OCI-M2 (cell line): ENCODE measurements at regions not wholly inside any gene's neighbourhood (a gene's known extent, or its start where the extent isn't known, plus 50 kb on each side); places are given as distances from the start of the nearest gene placed in this dataset.

Experiments
- DNase-seq: peaks from one replicate; lab custom pipeline; 2025; ENCODE audit not compliant: unreplicated experiment; lab: John Stamatoyannopoulos, UW

- DNase-seq: no peak
Observed at GRCh38 chr4:11589676-11590075, 161.0 kb upstream of the HS3ST1 start.

DNA sequence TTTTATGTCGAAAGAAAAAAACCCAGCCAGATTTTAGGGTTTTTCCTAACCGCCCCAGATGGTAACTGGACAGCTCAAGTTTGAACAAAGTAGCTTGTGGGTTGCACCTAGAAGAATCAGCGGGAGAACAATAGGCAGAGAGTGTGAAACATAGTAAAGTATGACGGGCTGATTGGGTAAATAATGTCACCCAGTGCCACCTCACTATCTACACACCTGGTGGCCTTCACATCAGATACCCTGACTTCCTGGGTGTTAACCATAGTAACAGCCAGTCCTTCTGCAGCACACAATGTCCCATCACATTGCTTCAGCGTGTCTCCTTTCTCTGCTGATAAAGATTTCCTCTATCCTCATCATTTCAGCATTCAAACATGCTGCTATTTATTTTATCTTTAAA is 159.1 kb upstream of the HS3ST1 start:
- no peak for DNase-seq

DNA sequence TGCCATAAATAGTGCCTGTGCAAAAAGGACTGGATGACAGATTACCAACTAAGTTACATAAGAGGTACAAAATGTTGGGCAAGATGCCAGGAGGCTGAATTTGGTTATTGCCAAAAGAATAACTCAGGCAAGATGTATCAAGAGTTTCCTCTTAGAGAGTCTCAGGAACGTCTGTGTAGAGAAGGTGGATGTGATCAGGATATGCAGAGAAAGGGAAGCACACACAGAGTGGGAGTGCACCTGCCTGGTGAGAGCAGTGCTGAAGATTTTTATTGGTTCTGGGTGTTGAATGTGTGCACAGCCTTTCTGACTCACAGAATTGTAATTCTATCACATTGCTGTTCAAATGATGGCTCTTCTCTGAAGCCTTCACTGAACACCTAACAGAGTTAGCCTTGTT is 156.8 kb upstream of the HS3ST1 start:
- no peak for DNase-seq

- no peak for DNase-seq
Observed at GRCh38 chr4:11568511-11568910, 139.8 kb upstream of the HS3ST1 start.

DNA sequence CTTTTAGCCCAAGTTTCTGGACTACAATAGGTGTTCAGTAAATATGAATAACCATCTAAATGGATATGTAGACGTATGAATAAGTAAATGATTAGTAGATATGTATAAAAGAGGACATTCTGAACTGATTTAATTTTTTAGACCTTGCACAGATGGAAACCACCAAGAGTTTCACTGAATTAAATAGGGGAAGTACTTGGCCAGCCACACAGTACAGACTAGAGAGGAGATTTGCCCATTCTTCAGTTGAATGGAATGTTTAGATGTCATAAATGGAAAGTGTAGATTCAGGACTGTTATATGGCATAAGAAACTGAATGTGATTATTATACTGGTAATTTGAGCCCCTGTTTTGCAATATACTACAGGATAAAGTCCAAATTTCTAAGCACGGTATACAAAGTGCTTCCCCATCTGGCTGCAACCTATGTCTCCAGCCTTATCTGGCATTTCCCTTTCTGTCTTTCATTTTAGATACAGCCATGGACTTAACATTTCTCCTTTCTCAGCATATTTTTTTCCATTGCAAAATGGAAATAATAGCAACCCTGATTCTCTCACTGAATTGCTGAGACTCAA is 137.8 kb upstream of the HS3ST1 start:
- no peak for DNase-seq

DNA sequence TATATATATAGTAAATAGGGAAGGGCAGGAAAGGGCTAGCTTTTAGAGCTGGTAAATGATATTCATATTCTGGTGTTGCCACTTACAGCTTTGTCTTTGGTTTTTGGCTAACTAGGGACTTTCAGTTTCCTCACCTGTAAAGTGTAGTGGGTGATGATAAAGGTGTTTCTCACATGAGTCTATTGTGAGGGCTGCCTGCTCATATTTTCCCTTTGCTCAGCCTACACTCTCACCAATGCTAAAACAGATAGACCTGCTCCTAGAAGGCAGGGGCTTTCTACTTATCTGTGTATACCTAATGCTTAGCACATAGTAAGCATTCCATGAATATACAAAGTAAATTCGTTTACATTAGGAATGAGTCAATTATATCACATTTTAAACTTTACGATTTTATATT is 137.2 kb upstream of the HS3ST1 start:
- DNase-seq: no peak

- no peak for DNase-seq
Observed at GRCh38 chr4:11565213-11565612, 136.5 kb upstream of the HS3ST1 start.

GRCh38 chr4:11564021-11564420 is 135.3 kb upstream of the HS3ST1 start:
- no peak for DNase-seq

DNA sequence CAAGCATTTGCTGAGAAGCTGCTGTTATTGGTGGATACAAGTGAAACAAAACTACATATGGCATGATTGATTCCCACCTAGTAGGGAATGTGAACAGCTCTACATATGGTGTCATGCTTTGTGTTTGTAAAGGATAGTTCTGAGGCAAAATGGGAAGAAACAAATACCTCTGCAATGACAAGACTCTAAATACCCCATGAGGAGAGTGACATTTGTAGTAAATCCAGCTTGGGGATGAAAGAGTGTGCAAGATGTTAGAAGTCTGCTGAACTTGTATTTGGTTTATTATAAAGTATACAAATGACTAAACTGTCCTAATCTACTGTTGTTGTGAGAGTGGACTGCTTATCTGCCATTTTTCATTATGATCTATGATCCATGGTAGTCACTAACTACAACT is 120.8 kb upstream of the HS3ST1 start:
- DNase-seq: no peak

GRCh38 chr4:11548597-11549082 is 119.9 kb upstream of the HS3ST1 start:
- no peak for DNase-seq

- no peak for DNase-seq
Observed at GRCh38 chr4:11546391-11547175, 117.9 kb upstream of the HS3ST1 start.

GRCh38 chr4:11545651-11546050 is 117.0 kb upstream of the HS3ST1 start:
- DNase-seq: no peak

GRCh38 chr4:11544211-11544610 is 115.5 kb upstream of the HS3ST1 start:
- no peak for DNase-seq

DNA sequence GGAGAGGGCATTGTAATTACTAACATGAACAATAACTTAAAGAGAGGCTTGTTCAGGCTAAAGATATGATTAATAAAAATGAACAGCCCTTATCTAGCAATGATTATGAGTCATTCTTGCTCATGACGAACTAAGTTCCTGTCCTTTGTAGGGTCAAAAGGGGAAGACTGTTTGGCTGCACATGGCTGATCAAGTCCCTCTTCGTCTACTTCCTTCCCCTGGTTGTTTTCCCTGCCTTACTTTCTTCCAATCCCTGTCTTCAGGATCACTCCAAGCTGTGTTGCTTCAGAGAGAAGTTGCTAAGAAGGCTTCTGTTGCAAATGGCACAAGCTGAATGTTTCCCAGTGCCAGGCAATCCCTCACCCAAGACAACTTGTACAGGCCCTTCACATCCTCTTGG is 115.0 kb upstream of the HS3ST1 start:
- no peak for DNase-seq

DNA sequence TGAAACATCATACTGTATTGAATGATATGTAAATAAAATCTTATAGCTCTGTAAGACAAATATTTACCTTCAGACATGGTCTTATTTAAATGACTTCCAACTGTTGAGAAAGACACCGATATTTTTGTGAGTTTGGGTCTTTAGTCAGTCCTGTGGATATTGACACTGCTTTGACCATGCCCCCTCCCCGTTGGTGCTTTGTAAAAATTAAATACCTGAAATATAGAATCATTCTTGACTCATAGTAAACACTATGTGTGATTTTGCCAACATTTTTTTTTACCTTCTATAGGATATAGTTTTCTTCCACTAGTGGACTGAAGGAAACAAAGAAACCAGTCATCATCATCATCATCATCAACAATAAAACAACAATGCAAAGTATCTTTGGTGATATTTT is 114.3 kb upstream of the HS3ST1 start:
- DNase-seq: no peak

DNA sequence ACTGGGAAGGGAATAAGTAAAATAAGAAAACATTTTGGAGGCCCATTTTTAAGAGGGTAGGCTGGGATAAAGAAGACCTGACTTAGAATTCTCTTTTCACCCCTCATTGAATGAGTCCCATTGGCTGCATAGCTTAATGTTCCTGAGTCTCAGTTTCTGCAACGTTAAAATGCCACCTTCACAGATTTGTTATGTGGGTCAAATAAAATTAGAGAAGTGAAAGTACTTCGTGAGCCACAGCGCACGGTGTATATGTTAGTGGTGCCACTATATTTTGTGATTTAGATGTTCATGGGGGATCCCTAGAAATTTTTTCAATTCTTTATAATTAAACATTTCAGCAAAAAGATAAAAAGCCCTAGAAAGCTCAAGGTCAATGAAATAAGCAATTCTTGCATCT is 109.2 kb upstream of the HS3ST1 start:
- DNase-seq: no peak

DNA sequence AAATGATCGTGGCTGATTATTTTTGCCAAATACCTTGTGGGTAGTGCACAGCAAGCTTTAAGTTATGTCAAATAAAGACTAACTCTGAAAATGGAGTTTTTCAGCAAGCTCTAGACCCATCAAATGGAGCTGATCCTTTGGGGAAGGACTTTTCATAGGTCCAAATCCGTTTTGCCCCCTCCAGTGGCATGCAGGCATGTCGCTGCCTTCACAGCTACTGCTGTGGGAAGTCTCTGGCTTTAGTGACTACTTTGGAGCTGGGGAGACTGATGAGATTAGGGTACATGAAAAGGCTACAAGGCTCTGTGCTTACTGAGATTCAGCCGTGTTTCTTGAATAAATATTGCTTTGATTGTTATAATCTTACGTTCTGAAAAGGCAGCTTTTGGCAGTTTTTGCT is 106.6 kb upstream of the HS3ST1 start:
- no peak for DNase-seq

DNA sequence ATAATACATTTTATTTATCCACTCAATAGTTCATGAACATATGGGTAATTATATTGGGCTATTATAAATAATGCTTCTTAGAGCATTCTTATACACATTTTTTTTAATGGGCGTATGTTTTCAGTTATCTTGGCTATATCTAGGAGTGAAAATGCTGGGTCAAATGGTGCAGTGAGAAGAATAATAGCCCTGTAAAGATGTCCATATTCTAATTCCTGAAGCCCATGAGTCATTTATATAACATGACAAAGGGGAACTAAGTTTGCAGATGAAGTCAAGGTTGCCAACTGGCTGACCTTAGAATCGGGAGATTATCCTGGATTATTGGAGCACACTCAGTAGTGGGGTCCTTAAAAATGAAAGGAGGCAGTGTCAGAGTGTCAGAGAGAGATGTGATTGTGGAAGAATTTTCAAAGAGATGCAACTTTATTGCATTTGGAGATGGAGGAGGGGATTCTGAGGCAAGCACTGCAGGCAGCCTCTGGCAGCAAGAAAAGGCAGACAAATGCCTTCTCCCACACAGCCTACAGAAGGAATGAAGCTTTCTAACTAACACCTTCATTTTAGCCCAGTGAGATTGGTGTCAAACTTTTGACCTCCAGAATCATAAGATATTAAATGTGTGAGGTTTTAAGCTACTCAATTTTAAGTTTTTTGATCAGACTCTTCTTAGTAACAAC is 106.1 kb upstream of the HS3ST1 start:
- DNase-seq: no peak

GRCh38 chr4:11532138-11532537 is 103.4 kb upstream of the HS3ST1 start:
- DNase-seq: no peak

DNA sequence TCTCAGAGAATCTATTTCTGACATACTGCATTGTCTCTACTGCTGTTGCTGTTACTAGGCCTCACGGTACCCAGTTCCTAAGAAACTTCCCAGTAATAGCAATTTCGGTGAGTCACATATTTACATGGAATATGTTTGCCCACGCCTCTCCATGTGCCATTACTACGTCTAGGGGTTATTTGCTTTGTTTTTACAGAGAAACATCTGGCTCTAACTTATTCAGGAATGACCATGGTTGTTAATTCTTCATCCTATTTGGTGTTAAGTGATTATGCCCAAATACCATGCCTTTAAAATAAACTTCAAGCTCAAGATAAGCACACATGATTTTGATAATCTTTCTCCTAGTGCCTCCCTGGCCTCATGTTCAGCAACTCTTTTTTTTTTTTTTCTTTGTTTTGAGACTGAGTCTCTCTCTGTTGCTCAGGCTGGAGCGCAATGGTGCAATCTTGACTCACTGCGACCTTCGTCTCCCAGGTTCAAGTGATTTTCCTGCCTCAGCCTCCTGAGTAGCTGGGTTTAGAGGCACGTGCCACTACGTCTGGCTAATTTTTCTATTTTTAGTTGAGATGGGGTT is 101.0 kb upstream of the HS3ST1 start:
- DNase-seq: no peak

DNA sequence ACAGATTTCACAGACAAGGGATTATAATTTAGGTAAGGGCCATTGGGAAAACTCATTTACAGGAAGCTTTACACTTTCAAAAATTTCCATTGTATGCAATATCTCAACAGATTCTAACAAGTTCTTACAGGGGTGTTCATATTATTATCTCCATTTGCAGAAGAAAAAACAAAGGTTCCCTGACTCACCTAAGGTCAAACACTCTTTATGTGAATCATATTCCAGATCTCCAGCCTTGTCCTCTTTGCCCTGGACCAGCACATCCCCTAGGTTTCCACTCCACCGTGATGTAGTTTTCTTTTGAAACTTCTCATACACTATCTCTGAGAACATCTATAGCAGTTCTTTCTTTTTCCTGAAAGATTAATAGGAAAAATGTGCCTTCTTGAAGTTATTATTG is 96.4 kb upstream of the HS3ST1 start:
- DNase-seq: no peak

DNA sequence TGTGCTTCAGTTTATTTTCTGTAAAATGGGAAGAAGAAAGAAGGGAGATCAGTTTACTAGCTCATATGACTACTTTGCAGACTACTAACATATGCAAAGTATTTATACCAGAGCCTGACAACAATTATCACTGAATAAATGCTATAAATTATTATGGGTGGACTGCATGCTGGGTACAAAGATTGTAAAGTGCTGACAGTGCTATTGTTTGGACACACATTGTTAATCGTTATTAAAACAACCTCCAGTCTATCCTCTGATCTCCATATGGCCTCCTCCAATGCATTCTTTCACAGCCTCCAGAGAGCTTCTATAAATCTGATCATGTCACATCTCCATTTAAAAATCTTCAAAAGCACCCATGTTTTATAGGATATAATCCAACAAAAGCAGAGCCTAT is 90.1 kb upstream of the HS3ST1 start:
- no peak for DNase-seq
